Dermis blood vessel endothelial cell (primary cell): ENCODE measurements at regions not wholly inside any gene's neighbourhood (a gene's known extent, or its start where the extent isn't known, plus 50 kb on each side); places are given as distances from the start of the nearest gene placed in this dataset.
"Not testable (repeated sequence)": the region's sequence is repeated elsewhere in the genome, so short reads cannot be mapped to it uniquely, and the experiment has no call there.

Experiments
- DNase-seq: peaks from one replicate; pipeline ENCODE4 v3.0.0; 2010

- no peak for DNase-seq
Observed at GRCh38 chr11:87754685-87755084, 420.6 kb downstream of the RAB38 start.

DNA sequence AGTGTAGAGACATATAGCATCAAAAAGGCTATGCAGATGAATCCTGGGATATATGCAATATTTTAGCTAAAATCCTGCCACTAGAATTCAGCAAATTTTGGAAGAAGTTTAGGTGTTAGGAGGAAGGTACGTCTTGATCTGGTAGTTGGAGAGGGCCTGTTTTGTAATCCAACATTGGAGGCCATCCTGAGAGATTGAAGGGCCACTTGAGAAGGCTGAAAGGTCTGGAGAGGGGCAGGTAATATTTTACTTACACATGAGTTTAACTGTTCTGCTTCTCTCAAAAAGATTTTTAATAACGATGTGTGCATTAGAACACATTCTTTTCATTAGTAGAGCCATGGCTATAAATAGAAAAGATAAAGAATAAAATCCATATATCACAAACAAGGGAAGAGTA, 422.1 kb downstream of the RAB38 start:
- DNase-seq, result no peak

DNA sequence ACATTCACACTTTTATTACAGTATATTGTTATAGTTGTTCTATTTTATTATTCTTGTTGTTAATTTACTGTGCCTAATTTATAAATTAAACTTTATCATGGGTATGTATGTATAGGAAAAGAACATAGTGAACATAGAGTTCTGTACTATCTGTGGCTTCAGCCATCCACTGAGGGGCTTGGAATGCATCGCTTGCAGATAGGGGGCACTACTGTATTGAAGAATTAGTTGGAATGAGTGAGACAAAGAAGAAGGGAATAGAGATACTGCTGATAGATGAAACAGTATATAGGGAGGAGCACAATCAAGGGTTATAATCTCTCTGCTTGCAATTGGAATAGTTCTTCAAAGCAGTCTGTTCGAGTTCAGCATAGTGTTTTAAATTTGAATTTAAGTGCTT, 432.2 kb downstream of the RAB38 start:
- DNase-seq, result no peak

DNA sequence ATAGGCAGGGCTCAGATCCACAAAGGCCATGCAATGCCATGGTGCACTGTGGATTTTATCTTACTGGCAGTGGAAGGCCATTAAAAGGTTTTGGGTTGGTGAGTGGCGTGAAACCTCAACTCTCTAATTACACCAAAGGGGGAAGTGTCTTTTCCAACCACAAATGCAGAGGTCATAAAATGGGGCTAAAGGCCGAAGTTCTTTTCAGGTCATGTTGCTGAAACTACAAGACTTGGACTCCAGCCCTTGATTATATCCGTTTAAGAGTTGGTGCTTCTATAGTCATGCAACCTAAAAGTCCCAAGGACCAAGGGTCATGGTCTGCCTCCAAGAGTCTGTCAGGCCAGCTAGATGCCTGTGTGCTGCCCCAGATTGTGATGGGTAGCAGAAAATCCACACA, 434.3 kb downstream of the RAB38 start:
- DNase-seq, result no peak

- DNase-seq, result no peak
Observed at GRCh38 chr11:87740451-87740850, 434.8 kb downstream of the RAB38 start.

- DNase-seq, result no peak
Observed at GRCh38 chr11:87739766-87740165, 435.5 kb downstream of the RAB38 start.

GRCh38 chr11:87739261-87739660, 436.0 kb downstream of the RAB38 start:
- no peak for DNase-seq

GRCh38 chr11:87736928-87737327, 438.3 kb downstream of the RAB38 start:
- DNase-seq, result no peak

- DNase-seq, result no peak
Observed at GRCh38 chr11:87726506-87726905, 448.7 kb downstream of the RAB38 start.

GRCh38 chr11:87724358-87724757, 450.9 kb downstream of the RAB38 start:
- DNase-seq, result no peak

GRCh38 chr11:87722756-87723565, 452.3 kb downstream of the RAB38 start:
- DNase-seq, result peak; percentile 51

DNA sequence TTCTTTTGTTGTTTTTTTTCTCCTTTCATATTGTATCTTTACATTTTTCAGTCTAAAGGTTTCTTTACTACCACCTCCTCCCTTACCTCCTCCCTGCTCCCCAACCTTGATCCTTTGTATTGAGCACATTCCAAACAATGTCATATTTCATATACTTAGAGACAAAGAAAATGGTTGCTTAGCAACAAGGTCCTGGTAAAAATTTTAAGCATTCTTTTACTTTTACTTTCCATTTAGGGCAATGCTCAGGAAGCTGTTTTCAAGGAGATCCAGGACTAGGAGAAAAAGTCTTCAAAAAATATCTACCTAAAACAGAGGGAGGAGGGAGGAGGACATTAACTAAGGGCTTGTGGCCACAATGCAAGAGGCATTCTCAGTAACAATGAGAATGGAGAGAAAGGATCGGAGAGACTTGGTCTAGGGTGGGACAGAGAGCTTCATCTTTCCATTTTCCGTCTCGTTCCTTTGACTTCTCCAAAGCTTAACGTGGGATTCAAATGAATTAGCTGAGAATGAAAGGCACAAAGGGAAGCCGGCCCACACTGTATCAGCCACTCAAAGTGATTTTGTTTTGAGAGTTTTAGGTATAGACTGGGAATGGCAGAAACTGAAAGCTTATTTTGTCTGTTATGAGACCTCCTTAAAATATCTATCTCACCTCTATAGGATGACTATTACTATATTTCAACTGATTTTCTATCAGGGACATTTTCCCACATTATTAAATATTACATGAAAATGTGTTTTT, 455.7 kb downstream of the RAB38 start:
- DNase-seq, result peak; percentile 17

- DNase-seq, result no peak
Observed at GRCh38 chr11:87712802-87713202, 462.4 kb downstream of the RAB38 start.

GRCh38 chr11:87712391-87712790, 462.9 kb downstream of the RAB38 start:
- DNase-seq, result no peak

DNA sequence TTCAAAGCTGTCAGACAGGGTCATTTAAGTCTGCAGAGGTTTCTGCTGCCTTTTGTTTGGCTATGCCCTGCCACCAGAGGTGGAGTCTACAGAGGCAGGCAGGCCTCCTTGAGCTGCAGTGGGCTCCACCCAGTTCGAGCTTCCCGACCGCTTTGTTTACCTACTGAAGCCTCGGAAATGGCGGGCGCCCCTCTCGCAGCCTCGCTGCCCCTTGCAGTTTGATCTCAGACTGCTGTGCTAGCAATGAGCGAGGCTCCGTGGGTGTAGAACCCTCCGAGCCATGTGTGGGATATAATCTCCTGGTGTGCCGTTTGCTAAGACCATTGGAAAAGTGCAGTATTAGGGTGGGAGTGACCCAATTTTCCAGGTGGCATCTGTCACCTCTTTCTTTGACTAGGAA, 471.7 kb downstream of the RAB38 start:
- not testable (repeated sequence) for DNase-seq

GRCh38 chr11:87675993-87676392, 499.2 kb downstream of the RAB38 start:
- no peak for DNase-seq

- no peak for DNase-seq
Observed at GRCh38 chr11:87666730-87667129, 508.5 kb downstream of the RAB38 start.

GRCh38 chr11:87662287-87662686, 513.0 kb downstream of the RAB38 start:
- DNase-seq, result no peak

- DNase-seq, result no peak
Observed at GRCh38 chr11:87660926-87661660, 514.1 kb downstream of the RAB38 start.

DNA sequence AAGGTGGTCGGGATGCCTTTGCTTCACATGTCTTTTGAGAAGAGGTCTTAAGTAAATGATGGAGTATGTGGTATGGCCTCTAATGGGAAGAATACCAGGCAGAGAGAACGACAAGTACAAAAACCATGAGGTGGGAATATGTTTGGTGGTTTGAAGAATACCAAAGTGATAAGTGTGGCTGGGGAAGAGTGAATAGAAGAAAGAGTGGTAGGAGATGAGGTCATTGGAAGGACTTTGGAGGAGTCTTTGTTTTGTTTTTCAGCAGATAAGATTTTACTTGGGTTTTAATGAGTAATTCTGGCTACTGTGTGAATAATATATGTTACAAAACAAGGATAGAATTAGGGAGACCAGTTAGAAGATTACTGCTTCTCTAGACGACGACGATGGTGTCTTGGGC, 515.4 kb downstream of the RAB38 start:
- DNase-seq, result no peak

DNA sequence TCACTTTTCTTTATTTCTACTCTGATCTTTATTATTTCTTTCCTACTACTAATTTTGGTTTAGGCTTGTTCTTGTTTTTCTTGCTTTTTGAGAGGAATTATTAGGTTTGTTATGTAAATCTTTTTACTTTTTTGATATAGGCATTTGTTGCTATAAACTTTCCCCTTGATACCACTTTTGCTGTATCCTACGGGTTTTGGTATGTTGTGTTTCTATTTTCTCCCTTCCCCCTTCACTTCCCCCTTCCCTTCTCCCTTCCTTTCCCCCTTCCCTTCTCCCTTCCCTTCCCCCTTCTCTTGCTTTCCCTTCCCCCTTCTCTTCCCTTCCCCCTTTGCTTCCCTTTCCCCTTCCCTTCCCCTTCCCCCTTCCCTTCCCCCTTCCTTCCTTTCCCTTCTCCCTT, 529.6 kb downstream of the RAB38 start:
- DNase-seq, result no peak

GRCh38 chr11:87639753-87640364, 535.4 kb downstream of the RAB38 start:
- no peak for DNase-seq

DNA sequence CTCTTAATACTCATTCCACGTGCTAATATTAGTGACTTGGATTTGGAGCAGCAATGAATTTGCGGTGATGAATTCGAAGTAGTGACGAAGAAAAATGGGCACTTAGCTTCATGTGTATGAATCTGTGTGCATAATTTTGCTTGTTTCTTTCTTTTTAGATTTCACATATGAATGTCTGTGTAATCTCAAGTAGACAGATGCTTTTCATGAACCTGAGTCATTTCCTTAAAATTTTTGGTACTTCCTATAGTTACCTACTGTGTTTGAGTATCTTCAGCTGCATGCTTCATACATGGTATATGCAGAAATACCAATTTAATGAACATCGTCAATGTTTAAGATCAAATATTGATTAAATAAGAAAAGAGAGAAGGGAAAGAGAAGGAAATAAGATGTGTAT, 540.2 kb downstream of the RAB38 start:
- DNase-seq, result no peak
